ENCODE measurements at regions not wholly inside any gene's neighbourhood (a gene's known extent, or its start where the extent isn't known, plus 50 kb on each side); places are given as distances from the start of the nearest gene placed in this dataset.

GRCh38 chr4:156186111-156186510 is 232.4 kb upstream of the CTSO start:
- Mint-ChIP-seq H3K9me3 (no peaks in the 10 kb centered on the region), H3K4me1 (ENCODE audit: low read depth) (peaks cover 17% of the 10 kb centered on the region), H3K27me3 (ENCODE audit: insufficient read depth) (no peaks in the 10 kb centered on the region), H3K27ac (no peak overlapping the region), H3K4me3 (no peak overlapping the region), H3K36me3 (ENCODE audit: low read depth) (no peaks in the 10 kb centered on the region)
- DNase-seq = no peak
- no peak for TF ChIP-seq CTCF (IDR thresholded peaks at IDR 0.05)

- H3K36me3 Mint-ChIP-seq (ENCODE audit: low read depth) = no peaks in the 10 kb centered on the region
- no peak overlapping the region for H3K27ac Mint-ChIP-seq
- DNase-seq = no peak
- no peak for TF ChIP-seq CTCF (IDR thresholded peaks at IDR 0.05)
- no peak overlapping the region for H3K4me3 Mint-ChIP-seq
- no peaks in the 10 kb centered on the region for H3K27me3 Mint-ChIP-seq (ENCODE audit: insufficient read depth)
- H3K9me3 Mint-ChIP-seq = no peaks in the 10 kb centered on the region
- peaks cover 13% of the 10 kb centered on the region for H3K4me1 Mint-ChIP-seq (ENCODE audit: low read depth)
Observed at GRCh38 chr4:156185514-156186055, 231.9 kb upstream of the CTSO start.

GRCh38 chr4:156182269-156182668 is 228.6 kb upstream of the CTSO start:
- Mint-ChIP-seq H3K4me1 (ENCODE audit: low read depth) (no peaks in the 10 kb centered on the region), H3K27me3 (ENCODE audit: insufficient read depth) (no peaks in the 10 kb centered on the region), H3K27ac (no peak overlapping the region), H3K9me3 (no peaks in the 10 kb centered on the region), H3K36me3 (ENCODE audit: low read depth) (no peaks in the 10 kb centered on the region), H3K4me3 (no peak overlapping the region)
- no peak for DNase-seq
- TF ChIP-seq CTCF (IDR thresholded peaks at IDR 0.05) = no peak

- H3K4me3 Mint-ChIP-seq = no peak overlapping the region
- H3K27me3 Mint-ChIP-seq (ENCODE audit: insufficient read depth) = no peaks in the 10 kb centered on the region; the same call in 1 of the 2 replicates
- H3K9me3 Mint-ChIP-seq = no peaks in the 10 kb centered on the region
- no peak overlapping the region for H3K27ac Mint-ChIP-seq
- no peak for TF ChIP-seq CTCF (IDR thresholded peaks at IDR 0.05)
- H3K4me1 Mint-ChIP-seq (ENCODE audit: low read depth) = no peaks in the 10 kb centered on the region
- DNase-seq = no peak
- no peaks in the 10 kb centered on the region for H3K36me3 Mint-ChIP-seq (ENCODE audit: low read depth)
Observed at GRCh38 chr4:156177941-156178340, 224.3 kb upstream of the CTSO start.

- Mint-ChIP-seq H3K27me3 (ENCODE audit: insufficient read depth) (no peaks in the 10 kb centered on the region; the same call in 1 of the 2 replicates), H3K36me3 (ENCODE audit: low read depth) (no peaks in the 10 kb centered on the region), H3K4me1 (ENCODE audit: low read depth) (no peaks in the 10 kb centered on the region), H3K27ac (no peak overlapping the region), H3K9me3 (no peaks in the 10 kb centered on the region), H3K4me3 (no peak overlapping the region)
- no peak for TF ChIP-seq CTCF (IDR thresholded peaks at IDR 0.05)
- DNase-seq = no peak
Observed at GRCh38 chr4:156176896-156177295, 223.2 kb upstream of the CTSO start.

GRCh38 chr4:156173937-156174336 is 220.3 kb upstream of the CTSO start:
- Mint-ChIP-seq H3K9me3 (no peaks in the 10 kb centered on the region), H3K36me3 (ENCODE audit: low read depth) (no peaks in the 10 kb centered on the region), H3K4me3 (no peak overlapping the region), H3K27me3 (ENCODE audit: insufficient read depth) (no peaks in the 10 kb centered on the region; the same call in 1 of the 2 replicates), H3K4me1 (ENCODE audit: low read depth) (peaks cover 12% of the 10 kb centered on the region), H3K27ac (no peak overlapping the region)
- no peak for TF ChIP-seq CTCF (IDR thresholded peaks at IDR 0.05)
- DNase-seq = no peak

Measured in HFFc6 (cell line).